Muscle of leg (tissue), 3 donors: ENCODE measurements at regions not wholly inside any gene's neighbourhood (a gene's known extent, or its start where the extent isn't known, plus 50 kb on each side); places are given as distances from the start of the nearest gene placed in this dataset.

Experiments used
- DNase-seq: peaks from one replicate; pipeline ENCODE4 v3.0.0; 2013
- H3K27ac ChIP-seq: one replicate; pipeline ENCODE4 v1.5.1; 2013; ENCODE audit warnings: mild to moderate bottlenecking, low read length, control low read depth
- H3K27me3 ChIP-seq: one replicate; pipeline ENCODE4 v1.6.1; 2013; ENCODE audit warnings: low read length; ENCODE audit not compliant: control insufficient read depth, insufficient read depth
- H3K36me3 ChIP-seq: one replicate; pipeline ENCODE4 v1.6.1; 2013; ENCODE audit warnings: low read length; ENCODE audit not compliant: control insufficient read depth, insufficient read depth
- H3K4me1 ChIP-seq: one replicate; pipeline ENCODE4 v1.6.1; 2013; ENCODE audit warnings: low read length; ENCODE audit not compliant: control insufficient read depth, insufficient read depth
- H3K4me3 ChIP-seq: one replicate; pipeline ENCODE4 v1.5.1; 2013; ENCODE audit warnings: low read length, control low read depth
- H3K9me3 ChIP-seq: replicated peaks from 2 replicates; pipeline ENCODE4 v1.6.1; 2013; ENCODE audit warnings: low read depth, low read length; ENCODE audit not compliant: control insufficient read depth
- WGBS: methylation state at CpG from one replicate; pipeline ENCODE4 v1.1.5; 2013; ENCODE audit warnings: missing lambda C conversion rate; ENCODE audit not compliant: insufficient coverage; 5-methylcytosine and 5-hydroxymethylcytosine counted together

DNA sequence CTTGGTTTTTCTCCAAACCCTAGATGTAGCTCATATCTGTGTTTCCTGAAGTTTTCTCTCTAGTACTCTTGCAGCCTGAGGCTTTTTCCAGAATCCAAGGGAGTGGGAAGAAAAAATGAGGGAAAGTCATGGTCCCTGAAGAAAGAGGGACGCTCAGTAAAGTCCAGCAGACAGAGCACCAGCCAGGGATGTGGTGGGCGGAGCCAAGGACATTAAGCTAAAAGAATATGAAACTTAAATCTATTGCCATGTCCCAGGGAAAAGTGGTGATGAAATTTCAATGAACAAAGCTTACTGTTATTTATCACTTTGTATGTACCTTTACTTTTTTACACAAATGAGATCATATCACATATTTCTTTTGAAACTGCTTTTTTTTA is 430.2 kb downstream of the USP25 start:
- H3K27ac ChIP-seq = no peak overlapping the region
- no peaks in the 10 kb centered on the region for H3K27me3 ChIP-seq
- no peaks in the 10 kb centered on the region for H3K4me1 ChIP-seq
- H3K4me3 ChIP-seq = no peak overlapping the region
- H3K9me3 ChIP-seq = no peaks in the 10 kb centered on the region
- DNase-seq = no peak
- 100% methylated on average over 1 of the region's 2 CpGs for WGBS
- no peaks in the 10 kb centered on the region for H3K36me3 ChIP-seq

DNA sequence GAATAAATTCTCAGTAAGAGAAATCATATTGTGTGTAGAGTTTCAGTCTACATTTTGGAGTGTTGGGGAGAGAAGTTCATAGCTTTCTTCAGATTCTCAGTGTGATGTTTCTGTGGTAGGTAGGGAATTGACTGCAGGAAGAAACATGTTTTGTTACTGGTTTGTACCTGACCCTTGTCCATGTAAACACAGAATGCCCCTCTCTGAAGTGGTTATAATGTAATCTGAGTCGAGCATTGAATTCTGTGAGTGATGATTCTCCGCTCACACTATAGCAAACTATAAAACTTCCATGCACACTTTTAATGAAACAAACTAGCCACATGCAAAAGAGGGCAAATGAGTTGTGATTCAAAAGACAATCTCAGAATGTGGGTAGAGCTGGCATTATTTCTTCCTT is 433.2 kb downstream of the USP25 start:
- WGBS = no CpG with 5 or more reads among the region's 2 CpGs
- no peaks in the 10 kb centered on the region for H3K27me3 ChIP-seq
- no peaks in the 10 kb centered on the region for H3K9me3 ChIP-seq

DNA sequence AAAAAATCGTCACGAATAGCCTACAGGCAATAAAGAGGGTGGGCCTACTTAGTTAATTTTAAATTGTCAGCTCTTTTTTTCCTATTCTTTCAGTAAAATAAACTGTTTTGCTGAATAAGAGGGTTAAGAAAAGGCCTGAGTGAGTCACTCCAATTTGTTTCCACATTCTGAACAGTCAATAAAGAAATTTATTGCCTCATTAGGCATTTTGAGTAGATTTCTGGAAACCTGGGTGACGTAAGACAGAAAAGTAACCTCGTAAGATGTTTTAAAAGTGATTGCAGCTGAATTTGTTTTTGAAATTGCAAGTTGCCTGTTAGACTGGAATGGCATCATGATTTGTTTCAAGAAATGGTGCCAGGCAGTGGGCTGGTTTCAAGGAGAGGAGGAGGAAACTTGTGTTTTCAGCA is 439.3 kb downstream of the USP25 start:
- 100% methylated on average over 2 of the region's 4 CpGs for WGBS

More for the DNA sequence above, 433.2 kb downstream of the USP25 start:
- DNase-seq = no peak
- no peaks in the 10 kb centered on the region for H3K4me1 ChIP-seq
- H3K27ac ChIP-seq = no peak overlapping the region
- no peak overlapping the region for H3K4me3 ChIP-seq
- no peaks in the 10 kb centered on the region for H3K36me3 ChIP-seq

DNA sequence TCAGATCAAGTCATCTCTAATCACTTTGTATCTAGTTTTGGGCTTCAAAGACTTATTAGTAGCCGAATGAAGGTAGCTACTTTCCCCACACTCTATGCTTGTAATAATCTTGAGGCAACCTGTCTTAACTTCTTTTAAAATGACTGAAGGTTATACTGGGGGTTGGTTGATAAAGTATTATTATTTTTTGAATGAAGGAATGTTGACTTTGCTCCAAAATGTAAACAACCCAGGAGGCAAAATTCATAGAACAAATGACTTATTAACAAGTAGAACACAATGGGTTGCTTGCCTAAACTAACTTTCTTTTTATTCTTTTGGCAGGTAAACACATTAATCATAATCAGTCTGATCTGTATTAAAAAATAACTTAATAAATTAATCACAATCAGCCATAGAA is 440.0 kb downstream of the USP25 start:
- Histone ChIP-seq H3K9me3 (no peaks in the 10 kb centered on the region), H3K4me3 (no peak overlapping the region), H3K27ac (no peak overlapping the region), H3K4me1 (no peaks in the 10 kb centered on the region), H3K27me3 (no peaks in the 10 kb centered on the region), H3K36me3 (no peaks in the 10 kb centered on the region)
- WGBS = no CpG with 5 or more reads among the region's 1 CpG
- no peak for DNase-seq

More for the DNA sequence above, 439.3 kb downstream of the USP25 start:
- no peak overlapping the region for H3K4me3 ChIP-seq
- H3K27me3 ChIP-seq = no peaks in the 10 kb centered on the region
- no peaks in the 10 kb centered on the region for H3K9me3 ChIP-seq
- no peak overlapping the region for H3K27ac ChIP-seq
- H3K36me3 ChIP-seq = no peaks in the 10 kb centered on the region
- no peaks in the 10 kb centered on the region for H3K4me1 ChIP-seq
- DNase-seq = no peak

- no peak for DNase-seq
- no peak overlapping the region for H3K27ac ChIP-seq
Measured at GRCh38 chr21:16176570-16176969, 446.8 kb downstream of the USP25 start.

GRCh38 chr21:16177532-16177931 is 447.8 kb downstream of the USP25 start:
- Histone ChIP-seq H3K9me3 (no peaks in the 10 kb centered on the region), H3K4me1 (no peaks in the 10 kb centered on the region), H3K27me3 (no peaks in the 10 kb centered on the region), H3K27ac (no peak overlapping the region), H3K4me3 (no peak overlapping the region), H3K36me3 (no peaks in the 10 kb centered on the region)
- WGBS = no CpG with 5 or more reads among the region's 3 CpGs
- DNase-seq = no peak

More at GRCh38 chr21:16176570-16176969, 446.8 kb downstream of the USP25 start:
- H3K27me3 ChIP-seq = no peaks in the 10 kb centered on the region
- H3K9me3 ChIP-seq = no peaks in the 10 kb centered on the region
- H3K4me3 ChIP-seq = no peak overlapping the region
- H3K4me1 ChIP-seq = no peaks in the 10 kb centered on the region
- H3K36me3 ChIP-seq = no peaks in the 10 kb centered on the region

GRCh38 chr21:16179773-16180172 is 450.0 kb downstream of the USP25 start:
- H3K27ac ChIP-seq = no peak overlapping the region

DNA sequence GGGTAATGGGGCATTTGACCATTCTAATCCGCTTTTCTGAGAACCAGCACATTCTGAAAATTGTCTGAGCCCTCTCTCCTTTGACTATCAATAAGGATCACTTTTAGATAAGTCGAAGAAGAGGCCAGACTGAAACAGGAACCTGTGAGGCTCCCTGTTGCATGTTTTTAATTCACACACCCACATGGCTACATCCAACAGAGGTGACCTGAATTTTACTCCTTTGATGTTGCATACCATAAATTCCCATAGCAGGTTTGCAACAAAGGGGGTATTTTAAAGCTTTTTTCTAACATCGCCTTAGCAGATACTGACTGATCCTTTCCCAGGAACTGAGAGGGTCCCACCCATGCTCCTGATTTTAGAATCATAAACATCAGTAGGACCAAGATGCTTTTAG is 450.8 kb downstream of the USP25 start:
- H3K27ac ChIP-seq = no peak overlapping the region
- no peak for DNase-seq
- no peak overlapping the region for H3K4me3 ChIP-seq
- H3K4me1 ChIP-seq = no peaks in the 10 kb centered on the region
- WGBS = no CpG with 5 or more reads among the region's 3 CpGs
- no peaks in the 10 kb centered on the region for H3K27me3 ChIP-seq
- H3K9me3 ChIP-seq = no peaks in the 10 kb centered on the region
- no peaks in the 10 kb centered on the region for H3K36me3 ChIP-seq

More at GRCh38 chr21:16179773-16180172, 450.0 kb downstream of the USP25 start:
- H3K9me3 ChIP-seq = no peaks in the 10 kb centered on the region
- no peaks in the 10 kb centered on the region for H3K36me3 ChIP-seq
- H3K4me1 ChIP-seq = no peaks in the 10 kb centered on the region
- no CpG with 5 or more reads among the region's 3 CpGs for WGBS
- no peak for DNase-seq
- no peak overlapping the region for H3K4me3 ChIP-seq
- H3K27me3 ChIP-seq = no peaks in the 10 kb centered on the region

DNA sequence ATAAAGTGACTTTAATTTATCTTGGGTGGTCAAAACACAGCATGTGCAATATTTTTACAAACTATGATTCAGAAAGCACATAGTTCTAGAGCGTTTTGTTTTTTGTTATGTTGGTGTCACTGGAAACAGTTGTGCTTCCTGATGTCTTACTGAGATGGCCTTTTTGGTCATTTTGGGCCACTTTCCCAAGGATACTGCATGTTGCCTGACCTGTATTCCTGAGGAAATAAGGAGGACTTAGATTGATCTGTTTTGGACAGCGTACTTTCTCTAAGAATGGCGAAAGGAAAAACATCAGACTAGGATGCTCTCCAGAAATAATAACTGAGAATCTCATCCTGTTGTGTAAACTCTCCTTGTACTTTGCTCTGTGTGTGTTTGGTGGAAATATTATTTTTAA is 451.2 kb downstream of the USP25 start:
- Histone ChIP-seq H3K27ac (no peak overlapping the region), H3K36me3 (no peaks in the 10 kb centered on the region), H3K4me3 (no peak overlapping the region), H3K4me1 (no peaks in the 10 kb centered on the region), H3K9me3 (no peaks in the 10 kb centered on the region), H3K27me3 (no peaks in the 10 kb centered on the region)
- DNase-seq = peak; percentile 42
- WGBS = no CpG with 5 or more reads among the region's 3 CpGs

- H3K36me3 ChIP-seq = no peaks in the 10 kb centered on the region
- WGBS = no CpG with 5 or more reads among the region's 1 CpG
Measured at GRCh38 chr21:16185766-16186165, 456.0 kb downstream of the USP25 start.

GRCh38 chr21:16186742-16187141 is 457.0 kb downstream of the USP25 start:
- WGBS = 100% methylated on average over 1 of the region's 1 CpG

More at GRCh38 chr21:16185766-16186165, 456.0 kb downstream of the USP25 start:
- Histone ChIP-seq H3K4me3 (no peak overlapping the region), H3K27ac (no peak overlapping the region), H3K4me1 (no peaks in the 10 kb centered on the region), H3K9me3 (peaks cover 2% of the 10 kb centered on the region), H3K27me3 (no peaks in the 10 kb centered on the region)
- no peak for DNase-seq

More at GRCh38 chr21:16186742-16187141, 457.0 kb downstream of the USP25 start:
- Histone ChIP-seq H3K36me3 (no peaks in the 10 kb centered on the region), H3K9me3 (peaks cover 2% of the 10 kb centered on the region), H3K27me3 (no peaks in the 10 kb centered on the region), H3K4me1 (no peaks in the 10 kb centered on the region), H3K4me3 (no peak overlapping the region), H3K27ac (no peak overlapping the region)
- no peak for DNase-seq
